NCI-H146 treated with DMSO at 0.1 percent for 48 hours (cell line): ENCODE measurements at regions not wholly inside any gene's neighbourhood (a gene's known extent, or its start where the extent isn't known, plus 50 kb on each side); places are given as distances from the start of the nearest gene placed in this dataset.
A peak's percentile ranks its signal among the peaks of the same experiment; 100 is the strongest.

Experiments used
- DNase-seq: peaks from one replicate; lab custom pipeline; 2025; ENCODE audit not compliant: unreplicated experiment; lab: John Stamatoyannopoulos, UW

DNA sequence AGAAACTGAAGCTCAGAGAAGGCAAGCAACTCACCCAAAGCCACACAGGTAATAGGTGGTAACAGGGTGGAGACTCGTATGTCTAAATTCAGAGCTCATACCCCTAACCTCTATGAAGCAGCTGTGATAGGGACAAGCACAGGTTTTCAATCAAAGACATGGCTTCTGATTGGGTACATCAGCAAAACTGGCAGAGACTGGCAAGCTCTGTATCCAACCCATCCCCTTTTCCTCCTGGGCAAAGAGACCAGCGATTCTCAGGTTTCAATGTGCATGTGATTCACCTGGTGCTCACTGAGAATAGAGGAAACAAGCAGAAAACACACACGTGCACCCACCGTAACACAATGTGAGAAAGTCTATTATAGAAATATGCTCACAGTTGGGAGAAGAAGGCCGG, 153.0 kb downstream of the SMIM20 start:
- no peak for DNase-seq

DNA sequence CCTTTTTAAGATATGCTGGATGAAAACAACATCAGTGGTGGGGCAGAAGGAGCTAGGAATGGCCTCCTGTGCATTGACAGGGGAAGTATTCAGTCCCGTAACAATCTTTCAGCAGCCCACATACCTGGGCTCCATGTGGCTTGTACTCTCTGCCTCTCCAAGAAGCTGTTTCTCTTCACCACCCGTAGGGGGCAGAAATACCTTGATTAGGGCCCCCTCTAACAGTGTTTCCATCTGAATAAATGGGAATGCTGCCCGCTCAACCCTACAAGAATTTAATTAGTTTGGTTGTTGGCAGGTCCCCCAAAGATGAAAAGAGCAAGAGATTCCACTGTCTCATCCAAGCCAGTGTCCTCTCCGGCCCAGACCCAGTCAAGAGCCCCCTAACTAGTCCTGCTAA, 155.2 kb downstream of the SMIM20 start:
- DNase-seq: no peak

DNA sequence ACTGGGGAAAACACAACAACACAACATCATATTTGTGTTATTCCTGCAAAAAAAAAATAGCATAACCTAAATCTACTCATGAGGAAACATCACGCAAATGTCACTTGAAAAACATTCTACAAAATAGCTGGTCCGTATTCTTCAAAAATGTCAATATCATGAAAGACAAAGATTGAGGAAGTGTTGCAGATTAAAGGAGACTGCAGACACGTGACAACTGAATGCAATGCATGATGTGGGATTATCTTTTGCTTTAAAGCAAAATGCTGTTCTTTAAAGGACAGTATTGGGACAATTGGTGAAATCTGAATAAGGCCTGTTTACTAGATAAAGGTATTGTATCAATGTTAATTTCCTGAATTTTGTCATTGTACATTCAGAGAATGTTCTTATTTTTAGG, 157.7 kb downstream of the SMIM20 start:
- no peak for DNase-seq

DNA sequence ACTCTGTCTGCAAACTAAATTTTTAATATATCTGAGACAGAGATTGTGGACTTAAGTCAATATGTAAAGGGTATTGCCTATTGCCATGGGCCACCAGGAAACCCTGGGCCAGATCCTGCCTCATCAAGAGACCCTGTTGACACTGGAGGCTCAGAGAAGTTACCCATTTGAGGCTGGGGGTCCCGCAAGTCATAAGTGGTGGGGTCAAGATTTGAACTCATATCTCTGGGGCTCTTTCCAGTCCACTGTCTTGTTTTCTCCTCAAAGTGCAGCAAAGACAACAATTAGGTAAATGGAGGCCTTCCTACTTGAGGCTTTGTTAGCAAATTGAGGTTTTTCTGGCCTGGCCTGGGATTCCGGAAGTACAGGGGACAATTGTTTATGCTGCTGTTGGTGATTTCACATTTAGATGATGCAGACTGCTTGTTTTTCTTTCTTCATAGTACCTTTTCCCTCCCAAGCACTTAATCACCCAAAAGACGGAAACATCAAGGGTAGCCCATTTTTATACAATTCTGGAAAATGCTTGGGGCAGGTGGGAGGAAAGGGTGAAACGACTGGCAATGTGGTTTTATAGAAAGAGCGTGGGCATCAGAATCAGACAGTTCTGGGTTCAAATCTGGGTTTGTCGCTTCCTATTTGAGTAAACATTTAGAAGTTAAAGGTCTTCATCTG, 160.0 kb downstream of the SMIM20 start:
- no peak for DNase-seq

DNA sequence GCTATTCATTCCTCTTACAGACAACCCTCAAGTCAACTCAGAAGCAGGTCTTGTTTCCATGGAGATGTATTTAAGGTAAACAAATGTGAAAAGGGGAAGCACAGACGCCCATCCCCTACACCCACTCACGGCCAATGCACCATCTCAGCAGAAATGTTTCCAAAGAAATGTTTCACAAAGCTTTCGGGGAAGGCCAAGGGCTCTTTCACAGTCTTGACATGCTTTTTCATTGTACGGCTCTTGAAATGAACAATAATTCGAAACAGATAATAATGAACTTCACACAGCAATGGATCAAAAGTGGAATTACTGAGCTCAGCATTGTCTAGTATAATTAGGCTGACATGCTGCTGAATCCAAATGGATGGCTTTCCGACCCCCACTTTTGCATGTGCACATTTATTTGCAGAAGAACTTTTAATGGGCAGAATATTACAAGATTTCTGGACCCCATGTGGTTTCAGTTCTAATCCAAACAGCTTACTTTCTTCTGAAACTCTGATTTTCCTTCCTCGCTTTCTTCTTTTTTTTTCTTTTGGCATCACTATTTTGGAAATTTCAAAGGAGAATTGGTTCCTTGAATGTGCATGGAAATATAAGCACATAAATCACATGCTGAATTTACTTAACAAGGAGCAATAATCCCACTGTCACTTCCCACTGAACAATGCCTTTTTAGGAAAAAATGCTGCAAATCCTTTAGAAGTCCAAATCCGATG, 160.9 kb downstream of the SMIM20 start:
- DNase-seq: no peak

DNA sequence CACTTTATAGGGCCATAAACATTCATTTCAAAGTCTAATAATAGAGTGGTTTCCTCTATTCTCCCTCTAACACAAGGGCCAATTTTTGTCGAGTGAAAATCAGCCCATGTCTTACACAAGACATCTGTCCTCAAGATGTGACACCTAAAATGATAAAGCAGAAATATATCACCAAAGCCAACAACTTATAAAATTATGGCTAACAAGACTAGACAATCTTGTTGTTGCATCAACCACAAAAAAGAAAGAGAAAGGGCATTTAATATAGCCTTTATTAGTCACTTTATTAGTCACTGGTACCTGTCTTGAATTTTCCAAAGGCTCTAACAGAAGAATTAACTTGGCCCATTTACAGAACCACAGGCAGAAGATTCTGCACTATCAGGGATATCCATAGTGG, 161.6 kb downstream of the SMIM20 start:
- DNase-seq: no peak

DNA sequence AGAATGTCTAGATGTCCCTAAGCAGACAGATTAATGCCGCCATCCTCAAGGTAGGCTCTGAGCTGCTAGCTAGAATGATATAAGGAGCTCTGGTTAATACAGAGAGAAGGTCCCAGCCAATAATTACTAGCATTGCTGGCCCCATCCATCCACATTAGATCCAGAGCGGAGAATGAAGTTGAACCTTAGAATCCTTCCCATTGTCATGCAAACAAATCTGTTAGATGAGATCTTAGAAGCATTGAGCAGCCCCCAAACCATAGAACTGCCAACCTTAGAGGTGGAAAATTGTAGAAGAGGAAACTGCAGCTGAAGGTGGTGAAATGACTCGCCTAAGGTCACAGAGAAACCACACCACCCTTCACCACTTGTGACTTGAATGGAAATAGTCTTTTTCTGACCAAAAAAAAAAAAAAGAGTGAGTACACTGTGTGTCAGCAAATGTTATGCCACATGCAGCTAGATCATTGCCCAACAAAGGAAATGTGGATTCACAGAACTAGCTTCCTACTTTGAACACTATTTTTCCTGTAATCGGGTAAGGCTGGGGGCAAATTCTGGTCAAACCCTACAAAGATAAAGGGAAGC, 162.1 kb downstream of the SMIM20 start:
- no peak for DNase-seq

DNA sequence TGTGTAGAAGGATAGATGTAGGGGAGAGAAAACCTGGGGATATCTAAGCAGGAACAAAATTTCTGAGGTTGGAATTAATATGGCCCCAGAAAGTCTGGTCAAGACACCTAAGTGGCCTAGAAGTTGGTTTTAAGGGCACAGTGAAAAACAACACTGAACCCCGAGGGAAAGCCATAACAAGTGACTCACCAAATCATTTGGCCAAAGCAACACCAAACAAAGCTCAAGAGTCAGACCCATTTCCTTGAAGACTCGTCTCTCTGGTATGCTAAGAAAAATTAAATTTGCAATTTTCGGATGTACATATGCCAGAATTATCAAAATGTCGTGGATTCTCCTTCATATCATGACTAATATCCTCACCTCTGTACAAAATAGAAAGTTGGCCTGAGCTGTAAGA, 162.9 kb downstream of the SMIM20 start:
- DNase-seq: no peak

DNA sequence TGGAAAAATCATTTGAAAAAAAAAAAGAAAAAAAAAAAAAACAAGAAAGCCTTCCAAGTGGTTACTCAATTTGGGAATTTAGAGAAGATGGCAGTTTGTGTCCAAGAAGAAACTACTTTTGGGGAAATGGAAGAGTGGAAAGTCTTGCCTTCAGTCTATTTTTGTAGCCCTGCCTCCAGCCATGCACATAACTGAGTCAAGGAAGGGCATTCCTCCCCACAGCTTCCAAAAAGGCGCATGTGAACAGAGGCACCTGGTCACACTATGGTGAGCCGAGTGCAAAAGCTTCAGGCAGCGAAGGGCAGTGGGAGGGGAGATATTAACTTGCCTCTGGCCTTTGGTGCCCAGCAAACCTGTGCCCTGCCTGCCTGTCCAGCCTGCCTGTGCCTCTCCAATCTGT, 163.7 kb downstream of the SMIM20 start:
- DNase-seq: no peak

DNA sequence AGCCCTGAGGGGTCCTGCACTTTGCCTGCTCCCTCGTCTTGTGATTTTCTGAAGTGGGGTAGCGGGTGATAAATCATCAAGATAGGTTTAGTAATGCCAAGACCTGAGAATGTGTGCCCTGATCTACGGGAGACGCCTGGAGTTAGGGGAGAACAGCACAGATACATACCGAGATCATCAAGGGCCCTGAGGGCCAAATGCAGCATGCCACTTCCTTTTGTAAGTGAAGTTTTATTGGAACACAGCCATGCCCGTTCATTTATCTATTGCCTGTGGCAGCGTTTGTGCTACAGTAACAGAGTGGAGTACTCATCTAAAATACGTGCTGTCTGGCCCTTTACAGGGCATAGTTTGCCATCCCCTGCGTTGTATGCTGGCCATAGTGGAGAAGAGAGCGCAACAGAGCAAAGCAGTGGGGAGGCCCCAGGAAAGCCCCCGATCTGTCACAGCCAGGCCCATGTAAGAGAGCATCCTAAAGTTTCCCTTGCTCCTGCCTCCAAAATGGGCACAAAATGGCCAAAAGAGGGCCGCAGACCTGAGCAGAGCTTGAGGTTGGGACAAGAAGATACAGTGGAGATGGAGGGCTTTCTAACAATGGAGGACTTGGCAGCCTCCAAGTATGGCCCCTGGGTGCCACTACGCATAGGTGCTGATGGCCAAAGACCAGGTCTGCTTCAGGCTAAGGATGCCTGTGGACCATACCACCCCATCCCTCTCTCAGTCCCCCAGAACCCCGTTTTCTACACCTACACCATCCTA, 167.0 kb downstream of the SMIM20 start:
- no peak for DNase-seq

DNA sequence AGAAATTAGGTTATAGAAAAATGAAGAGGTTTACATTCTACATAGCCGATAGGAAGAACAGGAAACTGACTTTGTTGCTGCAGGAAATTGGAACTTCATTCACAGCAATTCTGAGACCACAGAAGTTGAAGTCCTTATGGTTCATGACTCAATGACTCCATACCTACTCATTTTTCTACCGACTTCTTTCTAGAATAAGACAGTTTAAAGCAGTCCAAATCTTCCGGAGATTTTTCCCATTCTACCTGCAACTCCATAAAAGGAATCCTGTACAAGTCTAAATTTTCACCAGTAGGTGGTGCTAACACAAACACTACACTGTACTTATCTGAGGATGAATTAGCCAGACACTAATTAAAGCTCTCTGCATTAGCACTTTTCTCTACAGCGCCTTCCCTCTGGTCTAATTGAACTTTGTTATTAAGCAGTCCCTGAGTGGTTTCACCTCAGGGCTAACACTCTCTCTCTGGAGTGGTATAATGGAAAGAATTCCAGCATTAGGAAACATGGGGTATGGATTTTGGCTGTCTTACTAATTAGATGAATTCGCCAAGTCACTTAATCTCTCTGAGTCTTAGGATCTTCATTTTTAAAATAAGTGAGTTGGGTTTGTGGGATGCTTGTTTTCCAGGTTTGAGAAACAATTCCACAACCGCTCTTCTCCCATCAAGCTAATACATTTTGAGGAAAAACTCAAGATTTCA, 167.9 kb downstream of the SMIM20 start:
- peak; percentile 77 for DNase-seq

DNA sequence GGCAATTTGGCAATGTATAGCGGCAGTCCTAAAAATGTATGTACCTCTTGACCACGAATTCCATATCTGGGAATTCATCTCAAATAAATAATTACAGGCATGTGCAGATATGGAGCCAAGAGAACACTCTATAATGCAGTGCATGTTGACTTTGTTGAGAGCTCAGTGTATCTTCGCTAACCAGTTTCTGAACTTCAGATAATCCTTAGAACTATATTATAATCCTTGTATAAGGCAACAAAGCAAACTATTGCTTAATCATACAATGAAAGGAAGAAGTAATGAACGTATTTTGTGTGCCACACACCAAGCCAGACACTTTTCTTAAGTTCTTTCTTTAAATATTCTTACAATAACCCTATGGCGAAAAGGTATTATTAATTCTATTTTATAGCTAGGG, 168.5 kb downstream of the SMIM20 start:
- no peak for DNase-seq

DNA sequence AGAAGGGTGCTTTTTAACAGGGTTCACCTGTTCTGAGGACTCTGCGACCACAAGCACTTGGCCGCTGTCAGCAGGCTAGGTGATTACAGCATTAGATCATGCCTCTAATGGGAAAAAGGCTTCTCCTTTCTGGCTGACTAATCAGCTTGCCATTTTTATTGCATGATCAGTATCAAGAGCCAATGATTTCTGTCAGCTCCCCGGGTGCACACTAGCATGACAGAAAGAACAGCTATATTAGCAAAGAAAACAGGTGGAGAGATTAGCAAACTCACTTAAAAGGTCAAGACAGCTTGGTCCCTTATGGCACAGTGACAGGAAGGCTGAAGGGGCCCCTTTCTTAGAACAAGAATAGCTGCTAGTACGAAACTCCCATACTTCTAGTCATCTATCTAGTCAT, 170.0 kb downstream of the SMIM20 start:
- no peak for DNase-seq

DNA sequence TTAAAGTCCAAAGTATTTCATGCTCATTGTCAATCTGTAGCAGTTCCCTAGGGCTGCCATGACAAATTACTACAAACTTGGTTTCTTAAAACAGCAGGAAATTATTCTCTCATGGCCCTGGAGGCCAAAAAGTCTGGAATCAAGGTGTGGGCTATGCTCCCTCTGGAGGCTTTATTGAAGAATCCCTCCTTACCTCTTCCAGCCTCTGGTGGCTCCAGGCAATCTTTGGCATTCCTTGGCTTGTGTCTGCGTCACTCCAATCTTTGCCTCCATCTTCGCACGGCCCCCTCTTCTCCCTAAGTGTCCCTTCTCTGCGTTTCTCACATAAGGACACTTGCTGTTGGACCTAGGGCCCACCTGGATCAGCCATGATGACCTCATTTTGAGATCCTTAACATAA, 170.4 kb downstream of the SMIM20 start:
- DNase-seq: no peak

DNA sequence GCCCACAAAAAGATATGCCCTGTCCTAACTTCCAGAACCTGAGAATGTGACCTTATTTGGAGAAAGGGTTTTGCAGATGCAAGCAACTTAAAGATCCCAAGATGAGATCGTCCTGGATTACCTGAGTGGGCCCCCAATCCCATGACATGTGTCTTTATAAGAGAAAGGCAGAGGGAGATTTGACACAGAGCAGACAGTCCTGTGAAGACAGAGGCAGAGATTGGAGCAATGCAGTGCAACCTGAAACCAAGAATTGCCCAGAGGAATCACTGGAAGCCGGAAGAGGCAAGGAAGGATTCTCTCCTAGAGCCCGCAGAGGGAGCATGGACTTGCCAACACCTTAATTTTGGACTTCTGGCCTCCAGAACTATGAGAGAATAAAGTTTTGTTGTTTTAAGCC, 171.5 kb downstream of the SMIM20 start:
- DNase-seq: no peak

DNA sequence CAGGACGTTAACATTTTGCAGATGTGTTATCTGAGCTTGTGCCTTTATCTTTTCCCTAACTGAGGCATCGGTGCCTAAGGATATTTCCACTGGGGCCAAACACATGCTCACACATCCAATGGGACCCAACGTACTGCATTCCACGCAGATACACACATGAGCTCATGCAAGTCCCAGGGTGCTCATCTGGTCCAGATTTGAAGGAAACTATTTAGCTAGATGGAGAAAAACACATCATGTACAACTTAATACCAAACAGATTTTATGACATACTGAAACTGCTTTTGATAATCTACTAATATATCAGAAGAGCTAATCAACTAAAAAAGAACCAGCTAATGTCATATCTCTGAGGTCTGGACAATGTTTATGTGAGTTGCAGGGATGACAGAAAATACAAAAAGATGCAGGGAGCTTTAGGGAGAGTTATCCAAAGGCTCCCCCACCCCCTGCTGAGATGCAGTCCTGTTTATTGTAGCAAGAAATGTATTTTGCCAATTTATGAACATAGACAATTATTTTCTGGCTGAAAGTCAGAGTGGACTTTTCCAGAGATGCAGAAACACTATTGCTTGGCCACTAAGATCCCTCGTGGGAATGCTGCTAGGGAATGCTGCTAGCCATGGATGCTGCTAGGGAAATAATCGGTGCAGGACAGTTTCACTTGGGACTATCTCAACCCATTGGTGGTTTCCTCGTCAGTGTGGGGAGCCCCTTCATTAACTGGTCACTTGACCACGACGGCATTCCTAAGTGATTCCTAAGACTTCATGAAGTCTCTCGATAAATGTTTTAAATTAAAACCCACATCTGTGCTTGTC, 172.8 kb downstream of the SMIM20 start:
- DNase-seq: no peak

DNA sequence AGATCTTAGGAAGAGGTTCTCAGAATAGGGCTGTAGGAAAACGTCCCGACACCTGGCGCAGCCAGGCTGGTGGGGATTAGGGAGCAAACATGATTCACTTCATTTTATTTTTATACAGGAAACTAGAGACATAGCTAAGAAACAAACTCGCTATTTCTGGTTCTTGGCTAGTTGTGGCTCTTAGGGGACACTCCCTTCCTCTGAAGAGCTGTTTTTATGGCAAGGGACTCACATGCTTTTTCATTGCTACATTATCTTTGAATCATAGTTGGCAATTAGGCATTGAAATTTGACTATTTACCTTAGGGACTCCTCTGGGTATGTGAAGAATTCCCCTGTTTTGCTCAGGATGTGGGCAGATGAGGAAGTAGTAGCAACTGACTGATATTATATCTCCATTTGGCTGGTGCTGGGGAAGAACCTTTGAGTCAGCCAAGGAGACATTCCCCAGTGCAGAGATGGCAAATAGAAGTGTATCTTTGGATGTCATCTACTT, 174.5 kb downstream of the SMIM20 start:
- DNase-seq: no peak

DNA sequence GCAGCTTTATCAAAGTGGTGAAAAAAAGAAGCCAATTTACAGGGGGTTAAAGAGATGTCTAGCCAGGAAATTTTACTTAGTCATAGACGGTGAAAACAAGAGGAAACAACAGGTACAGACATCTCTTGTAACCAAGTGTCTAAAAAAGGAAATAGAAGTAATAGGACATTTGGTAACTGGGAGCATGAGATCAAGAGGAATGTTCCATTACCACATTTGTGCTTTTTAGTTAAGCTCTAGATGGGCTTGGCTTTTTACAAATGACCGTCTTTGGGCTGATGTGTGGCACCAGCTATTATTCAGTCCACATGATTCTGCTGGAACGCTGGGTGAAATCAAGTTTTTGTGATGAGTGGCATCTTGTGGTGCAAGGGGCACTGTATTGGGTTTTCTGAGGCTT, 179.5 kb downstream of the SMIM20 start:
- DNase-seq: no peak

DNA sequence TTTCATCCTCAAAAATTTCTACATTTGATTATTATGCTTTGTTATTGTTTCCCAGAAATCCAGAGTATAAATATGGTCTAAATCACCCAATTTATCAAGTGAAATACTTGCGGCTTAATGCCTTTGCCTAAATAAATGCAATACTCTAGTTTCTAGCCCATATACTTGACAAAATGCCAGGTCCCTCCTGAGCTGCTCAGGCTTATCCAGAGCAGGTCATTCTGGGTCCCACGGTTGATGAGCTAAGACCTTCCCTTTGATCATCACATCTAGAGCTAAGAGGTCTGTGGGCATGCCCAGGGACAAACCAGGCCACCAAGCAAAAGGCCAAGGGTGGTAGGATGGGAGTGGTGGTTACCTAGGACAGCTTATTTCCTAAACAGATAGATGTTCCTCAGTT, 180.1 kb downstream of the SMIM20 start:
- no peak for DNase-seq

DNA sequence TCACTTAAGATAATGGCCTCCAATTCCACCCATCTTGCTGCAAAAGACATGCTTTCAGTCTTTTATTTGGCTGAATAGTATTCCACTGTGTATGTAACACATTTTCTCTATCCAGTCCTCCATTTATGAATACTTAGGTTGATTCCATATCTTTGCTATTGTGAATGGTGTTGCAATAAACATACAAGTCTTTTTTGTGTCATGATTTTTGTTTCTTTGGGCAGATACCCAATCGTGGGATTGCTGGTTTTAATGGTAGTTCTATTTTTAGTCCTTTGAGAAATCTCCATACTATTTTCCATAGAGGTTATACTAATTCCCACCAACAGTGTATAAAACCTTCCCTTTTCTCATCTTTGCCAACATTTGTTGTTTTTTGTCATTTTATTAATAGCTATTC, 180.9 kb downstream of the SMIM20 start:
- no peak for DNase-seq
